Spleen (tissue), 7 donors: ENCODE measurements at regions not wholly inside any gene's neighbourhood (a gene's known extent, or its start where the extent isn't known, plus 50 kb on each side); places are given as distances from the start of the nearest gene placed in this dataset.

ENCODE experiments used
- CTCF ChIP-seq, 11 experiments: fragments of 200-600 bp in 7 of 11; fragments of 450-650 bp in 4 of 11; sonication (generic) in 4 of 11; IDR thresholded peaks in 8 of 11; conservative IDR thresholded peaks in 3 of 11; 1 replicate in 7 of 11; 2 replicates in 4 of 11; pipeline versions ENCODE4 v1.4.0 to v1.8.0; 2016 to 2021; ENCODE audit warnings: antibody characterized with exemption in 11 of 11, inconsistent platforms in 4 of 11, mild to moderate bottlenecking in 1 of 11
- POLR2AphosphoS5 ChIP-seq, 3 donors: sonication (generic); formaldehyde crosslinking; IDR thresholded peaks; one replicate each; pipeline ENCODE4 v1.5.1; 2017; ENCODE audit warnings: antibody characterized with exemption in 3 of 3
- donor health status: DM: no; HTN: no; CAD: no; lungs with moderate emphysema.
- donor health status: DM: no; HTN: no; CAD: no.
- donor health status: DM: no; HTN: no; CAD: no.

DNA sequence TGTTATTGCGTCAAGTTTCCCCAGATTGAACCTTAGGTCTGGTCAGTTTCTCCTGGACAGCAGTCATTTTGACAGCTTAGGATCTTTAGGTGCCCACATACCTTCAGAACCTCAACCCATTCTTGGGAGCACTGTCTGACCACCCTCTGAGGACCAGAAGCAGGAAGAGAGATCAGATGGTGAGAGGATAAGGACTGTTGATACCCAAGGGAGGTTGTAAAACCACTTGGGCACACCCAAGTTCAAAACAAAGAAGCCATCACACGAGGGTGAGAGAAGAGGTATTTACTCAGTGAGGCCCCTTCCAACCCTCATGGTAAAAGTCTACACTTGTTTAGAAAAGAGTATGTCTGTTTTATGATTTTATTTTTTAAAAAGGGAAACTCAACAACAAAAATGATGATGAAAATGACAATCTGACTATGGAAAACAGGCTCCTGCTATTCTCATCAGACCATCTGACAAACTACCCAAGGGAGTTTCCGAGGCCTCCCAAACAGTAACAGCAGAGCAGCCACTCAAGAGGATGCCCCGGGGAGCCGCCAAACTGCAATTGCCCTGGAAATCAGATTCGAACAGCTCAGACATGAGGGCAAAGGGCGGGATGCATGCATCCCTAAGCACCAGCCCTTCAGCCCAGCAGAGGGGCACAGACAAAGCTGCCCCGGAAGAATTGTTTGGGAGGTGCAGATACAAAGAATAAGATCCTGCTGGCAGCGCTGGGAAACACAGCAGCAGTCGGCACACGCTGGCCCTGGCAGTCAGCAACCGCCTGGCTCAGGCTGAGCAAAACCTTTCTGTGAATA, 162.6 kb upstream of the PLEKHG7 start:
- TF ChIP-seq CTCF (IDR thresholded peaks at IDR 0.05 in 8 of 11, conservative IDR thresholded peaks at IDR 0.05 in 3 of 11), result no peak
- TF ChIP-seq POLR2AphosphoS5 (IDR thresholded peaks at IDR 0.05), result no peak
